PC-9 (cell line): ENCODE measurements at regions not wholly inside any gene's neighbourhood (a gene's known extent, or its start where the extent isn't known, plus 50 kb on each side); places are given as distances from the start of the nearest gene placed in this dataset.

ENCODE experiments used
- CTCF ChIP-seq: fragments of 200-600 bp; sonication (generic); conservative IDR thresholded peaks from 2 replicates; pipeline ENCODE4 v1.6.1; 2017; ENCODE audit warnings: mixed run types, antibody characterized with exemption, mild to moderate bottlenecking, moderate library complexity
- EZH2 ChIP-seq: fragments of 200-600 bp; sonication (generic); IDR thresholded peaks from 2 replicates; pipeline ENCODE4 v1.8.0; 2017; ENCODE audit warnings: antibody characterized with exemption, low read depth

- TF ChIP-seq CTCF (no peak), EZH2 (no peak)
Observed at GRCh38 chr5:21594566-21594965, 1258.6 kb downstream of the CDH12 start.
